ENCODE measurements at regions not wholly inside any gene's neighbourhood (a gene's known extent, or its start where the extent isn't known, plus 50 kb on each side); places are given as distances from the start of the nearest gene placed in this dataset.

DNA sequence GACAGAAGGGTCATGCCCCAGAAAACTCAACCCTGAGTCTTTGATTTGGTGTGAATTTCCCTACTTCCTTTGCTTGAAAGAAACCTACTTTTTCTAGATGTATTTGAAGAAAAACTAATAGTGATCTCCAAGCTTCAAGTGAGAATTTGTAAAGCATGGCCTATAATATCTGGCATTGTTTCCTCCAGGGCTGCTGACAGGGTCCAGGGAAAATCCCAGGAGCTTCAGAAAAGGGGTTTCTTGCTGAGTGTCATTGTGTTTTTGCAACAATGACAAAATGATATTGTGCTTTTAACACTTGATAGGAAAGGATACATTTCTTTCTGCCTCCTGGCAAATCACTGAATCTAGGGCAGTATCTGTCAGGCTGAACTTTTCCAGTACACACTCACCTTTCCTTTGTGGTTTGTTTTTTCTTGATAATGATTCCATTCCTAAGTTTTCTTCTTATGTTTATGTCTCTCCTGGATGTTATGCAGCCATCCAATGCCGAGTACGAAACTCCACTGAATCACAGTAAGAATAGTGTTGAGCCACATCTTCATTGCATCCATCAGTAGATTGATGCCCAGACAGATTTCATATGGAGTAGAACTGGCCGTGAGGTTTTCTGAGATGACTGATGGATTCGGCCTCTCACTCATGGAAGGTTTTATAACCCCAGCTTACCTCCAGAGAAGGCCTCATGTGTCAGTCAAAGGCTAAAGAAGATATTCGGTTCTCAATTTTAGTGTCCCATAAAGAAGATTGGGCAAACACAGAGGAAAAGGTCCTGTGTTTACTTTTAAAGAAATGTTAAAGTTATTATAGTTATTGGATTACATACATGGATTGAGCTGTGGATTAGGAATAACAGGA lies 76.9 kb upstream of the STEAP1B start:
- TF ChIP-seq, protein P1, sequence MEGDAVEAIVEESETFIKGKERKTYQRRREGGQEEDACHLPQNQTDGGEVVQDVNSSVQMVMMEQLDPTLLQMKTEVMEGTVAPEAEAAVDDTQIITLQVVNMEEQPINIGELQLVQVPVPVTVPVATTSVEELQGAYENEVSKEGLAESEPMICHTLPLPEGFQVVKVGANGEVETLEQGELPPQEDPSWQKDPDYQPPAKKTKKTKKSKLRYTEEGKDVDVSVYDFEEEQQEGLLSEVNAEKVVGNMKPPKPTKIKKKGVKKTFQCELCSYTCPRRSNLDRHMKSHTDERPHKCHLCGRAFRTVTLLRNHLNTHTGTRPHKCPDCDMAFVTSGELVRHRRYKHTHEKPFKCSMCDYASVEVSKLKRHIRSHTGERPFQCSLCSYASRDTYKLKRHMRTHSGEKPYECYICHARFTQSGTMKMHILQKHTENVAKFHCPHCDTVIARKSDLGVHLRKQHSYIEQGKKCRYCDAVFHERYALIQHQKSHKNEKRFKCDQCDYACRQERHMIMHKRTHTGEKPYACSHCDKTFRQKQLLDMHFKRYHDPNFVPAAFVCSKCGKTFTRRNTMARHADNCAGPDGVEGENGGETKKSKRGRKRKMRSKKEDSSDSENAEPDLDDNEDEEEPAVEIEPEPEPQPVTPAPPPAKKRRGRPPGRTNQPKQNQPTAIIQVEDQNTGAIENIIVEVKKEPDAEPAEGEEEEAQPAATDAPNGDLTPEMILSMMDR (IDR thresholded peaks at IDR 0.05) = no peak
- TF ChIP-seq EZH2 (IDR thresholded peaks at IDR 0.05) = no peak
- TF ChIP-seq EZH2phosphoT487 (IDR thresholded peaks at IDR 0.05) = no peak
